ENCODE measurements at regions not wholly inside any gene's neighbourhood (a gene's known extent, or its start where the extent isn't known, plus 50 kb on each side); places are given as distances from the start of the nearest gene placed in this dataset.

DNA sequence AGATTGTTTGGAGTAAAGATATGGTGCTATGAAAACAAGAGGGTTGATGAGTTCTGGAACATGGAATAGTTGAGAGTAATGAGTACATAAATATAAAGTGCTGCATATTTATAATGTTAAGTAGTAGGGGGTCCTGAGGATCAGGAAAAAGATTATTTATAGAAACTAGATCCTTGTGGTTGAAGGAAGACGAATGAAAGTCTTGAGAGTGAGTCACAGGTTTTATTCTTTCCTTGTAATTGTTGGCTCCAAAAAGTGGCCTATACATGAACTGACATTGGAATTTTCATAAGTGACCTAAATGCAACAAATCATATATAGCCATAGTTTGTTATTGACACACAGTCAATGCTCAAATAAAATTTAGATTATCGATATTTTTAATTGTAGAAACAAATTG is 440.4 kb upstream of the PRICKLE1 start:
- DNase-seq (ENCODE audit: low read depth), result no peak
- no peak overlapping the region for H3K4me3 ChIP-seq (ENCODE audit: low read length)
- TF ChIP-seq, protein P1, sequence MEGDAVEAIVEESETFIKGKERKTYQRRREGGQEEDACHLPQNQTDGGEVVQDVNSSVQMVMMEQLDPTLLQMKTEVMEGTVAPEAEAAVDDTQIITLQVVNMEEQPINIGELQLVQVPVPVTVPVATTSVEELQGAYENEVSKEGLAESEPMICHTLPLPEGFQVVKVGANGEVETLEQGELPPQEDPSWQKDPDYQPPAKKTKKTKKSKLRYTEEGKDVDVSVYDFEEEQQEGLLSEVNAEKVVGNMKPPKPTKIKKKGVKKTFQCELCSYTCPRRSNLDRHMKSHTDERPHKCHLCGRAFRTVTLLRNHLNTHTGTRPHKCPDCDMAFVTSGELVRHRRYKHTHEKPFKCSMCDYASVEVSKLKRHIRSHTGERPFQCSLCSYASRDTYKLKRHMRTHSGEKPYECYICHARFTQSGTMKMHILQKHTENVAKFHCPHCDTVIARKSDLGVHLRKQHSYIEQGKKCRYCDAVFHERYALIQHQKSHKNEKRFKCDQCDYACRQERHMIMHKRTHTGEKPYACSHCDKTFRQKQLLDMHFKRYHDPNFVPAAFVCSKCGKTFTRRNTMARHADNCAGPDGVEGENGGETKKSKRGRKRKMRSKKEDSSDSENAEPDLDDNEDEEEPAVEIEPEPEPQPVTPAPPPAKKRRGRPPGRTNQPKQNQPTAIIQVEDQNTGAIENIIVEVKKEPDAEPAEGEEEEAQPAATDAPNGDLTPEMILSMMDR (conservative IDR thresholded peaks at IDR 0.05; ENCODE audit: low read length), result no peak

DNA sequence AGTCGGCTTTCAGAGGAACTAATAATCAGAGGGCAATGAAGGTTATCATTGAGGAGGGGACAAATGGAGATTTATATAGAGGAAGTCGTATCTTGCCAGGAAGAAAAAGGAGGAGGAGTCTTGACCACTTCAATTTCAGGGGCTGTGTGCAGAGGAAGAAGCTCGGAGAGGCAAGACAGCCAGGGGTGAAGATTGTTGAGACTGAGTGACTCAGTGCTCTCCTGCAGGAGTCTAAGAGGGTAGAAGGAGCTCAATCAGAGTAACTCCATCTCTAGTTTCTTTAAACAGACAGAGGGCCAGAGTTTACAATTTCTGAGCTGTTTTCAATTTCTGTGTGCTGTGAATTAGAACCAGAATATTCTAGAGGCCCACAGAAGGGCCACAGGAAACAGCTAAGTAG is 439.3 kb upstream of the PRICKLE1 start:
- no peak for DNase-seq (ENCODE audit: low read depth)
- no peak overlapping the region for H3K4me3 ChIP-seq (ENCODE audit: low read length)
- TF ChIP-seq, protein P1 (conservative IDR thresholded peaks at IDR 0.05; ENCODE audit: low read length), result no peak

DNA sequence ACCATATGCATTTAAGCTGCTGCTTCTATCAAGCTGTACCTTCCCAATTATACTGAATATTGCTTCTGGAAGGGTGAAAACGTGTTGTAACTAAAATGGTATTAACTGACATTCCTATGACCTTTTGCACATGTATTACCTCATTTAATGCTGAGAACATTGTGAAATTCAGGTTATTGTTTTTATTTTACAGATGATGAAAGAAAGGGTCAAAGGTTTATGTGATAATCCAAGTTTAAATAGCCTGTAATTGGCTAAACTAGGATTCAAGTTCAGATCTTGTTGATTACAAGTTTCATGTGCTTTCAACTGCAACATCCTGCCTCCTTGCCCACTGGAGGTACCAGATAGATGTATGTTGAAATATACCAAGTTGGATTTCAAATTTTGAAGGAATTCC is 433.3 kb upstream of the PRICKLE1 start:
- H3K4me3 ChIP-seq (ENCODE audit: low read length), result no peak overlapping the region
- TF ChIP-seq, protein P1 (conservative IDR thresholded peaks at IDR 0.05; ENCODE audit: low read length), result no peak
- DNase-seq (ENCODE audit: low read depth), result no peak

DNA sequence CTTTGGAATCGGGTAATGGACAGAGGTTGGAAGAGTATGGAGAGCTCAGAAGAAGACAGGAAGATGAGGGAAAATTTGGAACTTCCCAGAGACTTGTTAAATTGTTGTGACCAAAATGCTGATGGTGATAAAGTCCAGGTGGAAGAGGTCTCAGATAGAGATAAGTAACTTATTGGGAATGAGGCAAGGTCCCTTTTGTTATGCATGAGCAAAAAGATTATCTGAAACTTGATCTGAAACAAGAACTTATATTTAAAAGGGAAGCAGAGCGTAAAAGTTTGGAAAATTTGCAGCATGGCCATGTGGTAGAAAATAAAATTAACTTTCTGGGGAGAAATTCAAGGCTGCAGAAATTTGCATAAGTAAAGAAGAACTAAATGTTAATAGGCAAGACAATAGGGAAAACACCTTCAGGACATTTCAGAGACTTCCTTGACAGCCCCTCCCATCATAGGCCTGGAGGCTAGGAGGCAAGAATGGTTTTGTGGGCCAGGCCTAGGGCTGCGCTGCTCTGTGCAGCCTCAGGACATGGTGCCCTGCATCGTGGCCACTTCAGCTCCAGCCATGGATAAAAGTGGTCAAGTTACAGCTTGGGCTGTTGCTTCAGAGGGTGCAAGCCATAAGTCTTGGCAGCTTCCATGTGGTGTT is 425.7 kb upstream of the PRICKLE1 start:
- H3K4me3 ChIP-seq (ENCODE audit: low read length), result no peak overlapping the region
- DNase-seq (ENCODE audit: low read depth), result no peak
- TF ChIP-seq, protein P1 (conservative IDR thresholded peaks at IDR 0.05; ENCODE audit: low read length), result no peak

DNA sequence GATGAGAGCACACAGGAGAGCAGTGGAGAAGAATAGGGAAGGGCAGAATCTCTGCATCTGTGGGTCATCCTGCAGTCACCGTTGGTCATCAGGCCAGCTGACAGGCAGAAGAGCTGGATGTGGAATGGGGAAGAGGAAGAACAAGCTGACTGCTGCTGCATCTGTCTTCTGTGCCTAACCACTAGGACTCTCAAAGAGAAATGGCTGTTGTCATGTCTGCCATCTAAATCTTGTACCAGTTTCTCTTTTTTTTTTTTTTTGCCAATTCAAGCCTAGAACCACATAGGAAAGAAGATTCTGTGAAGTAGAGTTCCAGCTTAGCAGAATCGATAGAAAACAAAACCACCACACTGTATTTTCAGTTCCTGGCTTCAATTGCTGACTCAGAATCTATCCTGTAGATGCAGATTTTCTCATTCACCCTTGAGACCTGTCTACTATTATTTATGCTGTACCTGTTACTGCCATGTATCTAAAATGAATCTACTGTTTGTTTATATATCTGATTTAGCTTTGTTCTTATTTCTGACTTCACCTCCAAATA is 421.9 kb upstream of the PRICKLE1 start:
- H3K4me3 ChIP-seq (ENCODE audit: low read length), result no peak overlapping the region
- DNase-seq (ENCODE audit: low read depth), result no peak
- TF ChIP-seq, protein P1 (conservative IDR thresholded peaks at IDR 0.05; ENCODE audit: low read length), result no peak

DNA sequence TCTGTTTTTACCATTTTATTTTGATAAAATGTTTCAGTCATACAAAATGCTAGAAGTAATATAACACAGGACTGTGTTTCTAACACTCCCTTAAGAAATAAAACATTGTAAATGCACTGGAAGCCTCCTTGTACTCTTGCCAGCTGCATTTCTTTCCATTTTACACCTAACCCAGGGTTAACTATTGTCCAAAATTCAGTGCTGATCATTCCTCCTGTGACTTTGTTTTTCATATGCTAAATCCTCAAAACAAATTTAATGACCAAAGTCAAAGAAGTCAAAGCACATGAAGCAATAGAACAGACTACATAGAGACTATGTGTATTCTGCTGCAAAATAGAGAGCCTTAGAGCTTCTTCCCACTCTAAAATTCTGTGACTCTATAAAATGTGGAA is 420.3 kb upstream of the PRICKLE1 start:
- TF ChIP-seq, protein P1 (conservative IDR thresholded peaks at IDR 0.05; ENCODE audit: low read length), result no peak
- no peak for DNase-seq (ENCODE audit: low read depth)
- no peak overlapping the region for H3K4me3 ChIP-seq (ENCODE audit: low read length)

Measured in AG10803 (cell line).